Neutrophil (primary cell): ENCODE measurements at regions not wholly inside any gene's neighbourhood (a gene's known extent, or its start where the extent isn't known, plus 50 kb on each side); places are given as distances from the start of the nearest gene placed in this dataset.

Experiments used
- H3K27ac ChIP-seq: fragments of 200-600 bp; sonication (generic); 2 replicates; pipeline ENCODE4 v1.5.1; 2016; ENCODE audit warnings: mild to moderate bottlenecking, moderate library complexity
- H3K27me3 ChIP-seq: fragments of 200-600 bp; sonication (generic); 2 replicates; pipeline ENCODE4 v1.6.0; 2016; ENCODE audit warnings: mild to moderate bottlenecking
- H3K36me3 ChIP-seq: fragments of 200-600 bp; sonication (generic); 2 replicates; pipeline ENCODE4 v1.5.1; 2017
- H3K4me1 ChIP-seq, 2 experiments: fragments of 200-600 bp in 1 of 2; sonication (generic) in 1 of 2; 1 replicate in 1 of 2; 2 replicates in 1 of 2; pipeline versions ENCODE4 v1.5.1 to v1.6.1; 2013 to 2016; ENCODE audit warnings: low read depth in 1 of 2, low read length in 1 of 2, mild to moderate bottlenecking in 1 of 2, moderate library complexity in 1 of 2; ENCODE audit not compliant: control insufficient read depth in 1 of 2, insufficient read depth in 1 of 2
- H3K4me3 ChIP-seq, 2 experiments: fragments of 200-600 bp in 1 of 2; sonication (generic) in 1 of 2; 1 replicate in 1 of 2; 2 replicates in 1 of 2; pipeline ENCODE4 v1.5.1; 2013 to 2016; ENCODE audit warnings: low read depth in 1 of 2, low read length in 1 of 2, mild to moderate bottlenecking in 1 of 2, moderate library complexity in 1 of 2
- H3K9me3 ChIP-seq: fragments of 200-600 bp; sonication (generic); 2 replicates; pipeline ENCODE4 v1.5.1; 2016
- TF ChIP-seq, protein P1 (sequence below): fragments of 200-600 bp; sonication (generic); IDR thresholded peaks from 2 replicates; pipeline ENCODE4 v1.5.1; 2016; ENCODE audit warnings: antibody characterized with exemption

DNA sequence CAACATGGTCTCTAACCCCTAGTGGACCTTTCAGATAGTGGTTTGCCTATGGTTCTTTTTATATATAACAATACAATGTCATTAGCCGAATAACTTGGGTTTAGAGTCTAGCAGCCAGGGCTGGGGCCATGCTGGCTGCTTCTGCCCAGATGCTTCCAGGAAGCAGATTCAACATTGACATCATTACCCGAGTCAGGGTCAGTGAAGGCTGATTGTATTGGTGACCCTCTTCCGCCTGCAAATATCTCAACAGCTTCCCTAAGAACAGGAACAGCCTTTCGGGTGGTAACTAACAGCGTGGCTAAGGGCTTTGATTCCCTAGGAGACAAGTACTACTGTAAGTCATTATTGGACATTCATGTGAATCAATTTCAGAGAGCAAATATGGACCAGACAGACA, 476.4 kb downstream of the UQCRFS1 start:
- Histone ChIP-seq H3K36me3 (no peaks in the 10 kb centered on the region), H3K27ac (no peak overlapping the region), H3K9me3 (no peaks in the 10 kb centered on the region), H3K4me3 (no peak overlapping the region), H3K4me1 (no peaks in the 10 kb centered on the region), H3K27me3 (no peaks in the 10 kb centered on the region)
- TF ChIP-seq, protein P1, sequence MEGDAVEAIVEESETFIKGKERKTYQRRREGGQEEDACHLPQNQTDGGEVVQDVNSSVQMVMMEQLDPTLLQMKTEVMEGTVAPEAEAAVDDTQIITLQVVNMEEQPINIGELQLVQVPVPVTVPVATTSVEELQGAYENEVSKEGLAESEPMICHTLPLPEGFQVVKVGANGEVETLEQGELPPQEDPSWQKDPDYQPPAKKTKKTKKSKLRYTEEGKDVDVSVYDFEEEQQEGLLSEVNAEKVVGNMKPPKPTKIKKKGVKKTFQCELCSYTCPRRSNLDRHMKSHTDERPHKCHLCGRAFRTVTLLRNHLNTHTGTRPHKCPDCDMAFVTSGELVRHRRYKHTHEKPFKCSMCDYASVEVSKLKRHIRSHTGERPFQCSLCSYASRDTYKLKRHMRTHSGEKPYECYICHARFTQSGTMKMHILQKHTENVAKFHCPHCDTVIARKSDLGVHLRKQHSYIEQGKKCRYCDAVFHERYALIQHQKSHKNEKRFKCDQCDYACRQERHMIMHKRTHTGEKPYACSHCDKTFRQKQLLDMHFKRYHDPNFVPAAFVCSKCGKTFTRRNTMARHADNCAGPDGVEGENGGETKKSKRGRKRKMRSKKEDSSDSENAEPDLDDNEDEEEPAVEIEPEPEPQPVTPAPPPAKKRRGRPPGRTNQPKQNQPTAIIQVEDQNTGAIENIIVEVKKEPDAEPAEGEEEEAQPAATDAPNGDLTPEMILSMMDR, result no peak

DNA sequence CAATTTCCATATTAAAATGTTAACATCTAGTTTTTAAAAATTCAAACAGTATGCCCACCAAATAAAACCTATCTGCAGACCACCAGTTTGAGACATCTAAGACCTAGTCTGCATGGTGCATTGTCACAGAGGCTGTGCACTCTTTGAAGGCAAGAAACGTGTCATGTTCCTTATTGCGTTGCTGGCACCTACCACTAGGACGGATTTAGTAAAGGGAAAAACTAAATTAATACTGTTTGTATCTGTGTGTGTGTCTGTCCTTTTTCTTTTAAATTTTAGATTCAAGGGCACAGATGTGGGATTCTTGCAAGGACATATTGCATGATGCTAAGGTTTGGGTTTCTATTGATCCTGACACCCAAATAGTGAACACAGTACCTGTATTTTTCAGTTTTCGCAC, 481.4 kb downstream of the UQCRFS1 start:
- TF ChIP-seq, protein P1, result no peak
- Histone ChIP-seq H3K27ac (no peak overlapping the region), H3K27me3 (peaks cover 35% of the 10 kb centered on the region), H3K4me1 (no peaks in the 10 kb centered on the region), H3K9me3 (no peaks in the 10 kb centered on the region), H3K36me3 (no peaks in the 10 kb centered on the region), H3K4me3 (no peak overlapping the region)

DNA sequence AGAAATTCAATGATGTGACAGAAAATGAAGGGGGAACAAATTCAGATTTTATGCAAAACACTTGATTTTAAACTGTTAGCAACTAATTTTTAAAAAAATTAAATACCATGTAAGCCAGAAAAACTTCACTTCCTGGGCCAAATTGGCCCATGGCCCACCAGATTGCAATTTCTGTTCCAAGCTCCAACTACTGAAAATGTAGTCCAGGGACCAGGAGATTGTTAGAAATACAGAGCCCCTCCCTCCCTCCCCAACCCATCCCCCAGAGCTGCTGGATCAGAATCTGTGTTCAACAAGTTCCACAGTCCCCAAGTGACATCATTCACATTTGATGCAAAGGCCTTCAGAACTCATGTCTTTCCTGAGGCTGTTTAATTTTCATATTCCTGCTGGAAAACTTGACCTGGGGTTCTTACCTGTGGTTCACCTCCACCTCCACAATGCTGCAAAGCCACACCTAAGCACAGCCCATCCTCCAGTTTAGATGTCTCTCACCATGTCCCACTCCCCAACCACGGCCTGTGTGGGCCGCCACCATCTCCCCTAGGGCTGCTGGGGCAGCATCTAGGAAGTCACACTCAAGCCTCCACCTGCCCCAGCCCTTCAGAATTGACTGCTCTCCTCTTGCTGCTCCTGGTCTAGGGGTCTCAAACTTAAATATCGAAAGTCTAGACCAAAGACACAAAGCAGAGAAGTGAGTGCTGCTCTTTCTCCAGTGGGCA, 482.0 kb downstream of the UQCRFS1 start:
- peaks cover 41% of the 10 kb centered on the region for H3K27me3 ChIP-seq
- H3K4me3 ChIP-seq, result no peak overlapping the region
- TF ChIP-seq, protein P1, result no peak
- no peaks in the 10 kb centered on the region for H3K36me3 ChIP-seq
- no peaks in the 10 kb centered on the region for H3K9me3 ChIP-seq
- H3K4me1 ChIP-seq, result no peaks in the 10 kb centered on the region
- no peak overlapping the region for H3K27ac ChIP-seq

DNA sequence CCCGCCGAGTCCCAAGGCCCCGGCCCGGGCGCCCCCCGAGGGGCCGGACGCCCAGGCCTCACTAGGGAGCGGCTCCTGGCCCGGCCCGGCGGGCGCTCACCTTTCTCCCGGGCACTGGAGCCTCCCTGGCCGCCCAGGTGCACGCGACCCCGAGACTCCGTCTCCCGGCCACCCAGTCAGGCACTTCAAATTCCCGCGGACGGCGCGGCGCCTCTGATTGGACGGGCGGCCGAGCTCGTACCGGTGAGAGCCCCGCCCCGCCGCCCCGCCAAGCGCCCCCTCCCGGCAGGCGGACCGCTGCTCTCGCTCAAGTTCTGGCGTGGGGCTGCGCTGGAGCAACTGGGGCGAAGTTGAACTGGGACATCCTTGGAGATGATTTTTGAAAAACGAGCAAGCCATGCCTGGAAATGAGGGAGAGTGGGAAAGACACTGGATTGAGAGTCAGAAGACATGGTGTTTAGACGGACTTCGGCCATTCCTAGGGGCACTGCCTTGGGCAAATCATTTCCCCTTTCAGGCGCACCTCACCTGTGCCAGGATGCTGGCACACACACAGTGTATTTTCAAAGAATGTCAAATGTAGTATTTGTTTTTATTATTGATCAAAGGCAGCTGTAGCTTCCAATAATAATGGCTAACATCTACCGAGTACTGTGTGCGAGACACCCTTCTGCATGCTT, 485.3 kb downstream of the UQCRFS1 start:
- H3K36me3 ChIP-seq, result no peaks in the 10 kb centered on the region
- TF ChIP-seq, protein P1, result no peak
- H3K27me3 ChIP-seq, result peaks cover 44% of the 10 kb centered on the region
- H3K4me3 ChIP-seq, result no peak overlapping the region
- no peak overlapping the region for H3K27ac ChIP-seq
- H3K4me1 ChIP-seq, result no peaks in the 10 kb centered on the region
- no peaks in the 10 kb centered on the region for H3K9me3 ChIP-seq

DNA sequence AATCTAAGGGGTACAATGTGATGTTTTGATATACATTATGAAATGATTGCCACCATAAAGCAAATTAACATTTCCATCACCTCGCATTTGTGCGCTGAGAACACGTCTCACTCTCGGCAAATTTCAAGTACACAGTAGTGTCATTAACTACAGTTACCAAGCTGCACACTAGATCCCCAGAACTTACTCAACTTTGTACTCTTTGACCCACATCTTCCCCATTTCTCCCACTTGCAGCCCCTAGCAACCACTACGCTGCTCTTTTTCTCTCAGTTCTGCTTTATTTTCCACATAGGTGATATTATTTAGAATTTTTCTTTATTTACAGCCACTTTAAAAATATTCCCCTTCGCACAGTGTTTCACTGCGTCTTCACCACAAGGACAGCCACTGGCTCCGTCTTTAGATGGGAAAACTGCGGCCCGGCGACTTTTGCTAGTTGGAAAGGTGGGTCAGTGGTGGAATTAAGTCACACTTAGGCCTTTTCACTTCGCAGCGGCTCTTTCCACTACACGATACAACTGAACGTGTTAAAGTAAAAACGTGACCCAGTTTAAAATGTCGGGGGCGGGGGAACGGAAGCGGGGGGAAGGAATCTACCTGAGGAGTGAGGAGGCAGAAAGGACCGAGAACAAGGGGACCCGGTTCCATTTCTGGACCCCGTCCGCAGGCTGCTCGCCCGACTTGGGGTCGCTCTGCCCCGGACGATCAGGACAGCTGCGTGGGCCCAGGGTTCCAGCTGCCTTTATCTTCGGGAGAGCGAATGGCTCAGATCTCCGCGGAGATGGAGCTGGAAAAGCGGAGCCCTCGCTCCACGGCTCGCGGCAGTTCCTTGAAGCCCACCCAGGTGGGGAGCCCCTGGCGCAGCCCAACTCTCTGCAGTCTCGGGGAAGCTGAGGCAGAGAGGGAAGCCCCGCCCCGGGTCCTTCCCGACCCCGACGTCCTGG, 486.1 kb downstream of the UQCRFS1 start:
- Histone ChIP-seq H3K4me3 (no peak overlapping the region), H3K36me3 (no peaks in the 10 kb centered on the region), H3K9me3 (no peaks in the 10 kb centered on the region), H3K27me3 (peaks cover 44% of the 10 kb centered on the region), H3K4me1 (no peaks in the 10 kb centered on the region), H3K27ac (no peak overlapping the region)
- TF ChIP-seq, protein P1, result no peak
